Non-pigmented ciliary epithelial cell (primary cell): ENCODE measurements at regions not wholly inside any gene's neighbourhood (a gene's known extent, or its start where the extent isn't known, plus 50 kb on each side); places are given as distances from the start of the nearest gene placed in this dataset.

Experiments used
- DNase-seq: peaks from one replicate; pipeline ENCODE4 v3.0.0-alpha.2; 2010; ENCODE audit warnings: low read depth

DNA sequence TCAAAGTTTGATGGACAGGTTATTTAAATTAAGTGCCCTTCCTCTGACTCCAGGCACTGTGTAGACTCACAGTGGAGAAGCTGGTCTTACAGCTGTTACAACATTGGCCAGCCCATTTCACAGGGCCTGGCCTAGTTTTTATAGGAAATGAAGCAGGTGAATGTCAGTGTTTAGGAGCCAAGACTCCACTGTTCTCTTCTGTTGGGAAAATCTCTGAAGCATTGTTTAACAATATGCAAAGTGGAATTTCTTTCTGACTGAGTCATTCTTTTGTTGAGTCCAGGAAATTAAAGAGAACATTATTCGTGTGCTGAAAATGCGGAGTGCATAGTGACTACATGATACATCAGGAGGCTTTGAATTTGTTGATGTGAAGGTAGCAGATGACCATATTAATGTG, 64.7 kb downstream of the ARRDC4 start:
- peak; percentile 38 for DNase-seq

DNA sequence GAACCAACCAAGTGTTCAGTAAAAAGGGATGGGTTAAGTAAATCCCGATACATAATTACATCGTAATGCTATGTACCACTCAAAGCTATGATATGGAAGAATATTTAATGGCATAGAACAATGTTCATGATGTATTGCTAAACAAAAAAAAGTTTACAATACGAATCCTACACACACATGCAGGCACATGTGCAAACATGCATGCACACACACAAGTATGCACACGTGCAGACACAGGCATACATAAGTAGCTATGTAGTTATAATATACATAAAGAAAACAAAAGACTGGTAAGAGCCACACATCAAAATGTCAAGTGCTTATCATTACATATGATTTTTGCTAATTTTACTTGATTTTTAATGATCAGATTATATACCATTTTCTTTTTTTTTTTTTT, 74.2 kb downstream of the ARRDC4 start:
- DNase-seq = no peak

GRCh38 chr15:98035134-98035533, 74.6 kb downstream of the ARRDC4 start:
- no peak for DNase-seq

DNA sequence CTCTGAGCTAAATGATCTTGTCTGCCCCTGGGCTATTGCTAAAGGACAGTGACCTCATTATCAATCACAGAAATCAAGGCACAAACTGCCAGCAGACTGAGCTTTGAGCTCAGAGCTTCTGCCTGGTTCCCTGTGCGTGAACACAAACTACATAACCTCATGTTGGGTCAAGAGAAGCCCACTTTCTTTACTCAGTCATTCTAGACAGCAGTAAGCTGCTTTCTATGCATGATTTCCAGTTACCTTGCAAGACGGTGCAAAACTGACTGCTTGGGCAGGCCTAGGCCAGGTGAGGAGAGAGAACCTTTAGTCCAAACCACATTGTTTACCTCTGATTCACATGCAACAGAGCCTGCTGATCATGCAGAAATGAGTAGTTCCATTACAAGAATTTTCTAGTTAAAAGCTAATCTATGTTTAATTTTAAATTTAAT, 75.1 kb downstream of the ARRDC4 start:
- DNase-seq = no peak

DNA sequence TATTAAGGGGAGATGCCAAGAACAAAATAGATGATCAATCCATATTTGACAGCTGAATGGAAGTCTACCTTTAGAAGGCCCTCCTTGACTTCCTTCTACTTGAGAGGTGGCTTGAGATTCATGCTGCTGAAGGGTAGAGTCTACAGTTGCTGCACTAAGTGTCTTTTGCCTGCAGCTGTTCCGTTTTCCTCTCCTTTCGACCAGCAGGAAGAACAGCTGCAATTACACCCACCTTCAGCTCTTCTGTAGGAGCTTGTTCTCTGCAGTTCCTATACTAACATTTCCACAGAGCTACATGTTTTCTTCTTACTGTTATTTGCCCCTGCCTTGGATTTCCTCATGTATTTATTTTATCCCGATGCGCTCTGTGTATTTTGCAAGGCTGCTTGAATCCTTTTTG, 79.1 kb downstream of the ARRDC4 start:
- DNase-seq = no peak

- DNase-seq = no peak
Measured at GRCh38 chr15:98040146-98040545, 79.6 kb downstream of the ARRDC4 start.

DNA sequence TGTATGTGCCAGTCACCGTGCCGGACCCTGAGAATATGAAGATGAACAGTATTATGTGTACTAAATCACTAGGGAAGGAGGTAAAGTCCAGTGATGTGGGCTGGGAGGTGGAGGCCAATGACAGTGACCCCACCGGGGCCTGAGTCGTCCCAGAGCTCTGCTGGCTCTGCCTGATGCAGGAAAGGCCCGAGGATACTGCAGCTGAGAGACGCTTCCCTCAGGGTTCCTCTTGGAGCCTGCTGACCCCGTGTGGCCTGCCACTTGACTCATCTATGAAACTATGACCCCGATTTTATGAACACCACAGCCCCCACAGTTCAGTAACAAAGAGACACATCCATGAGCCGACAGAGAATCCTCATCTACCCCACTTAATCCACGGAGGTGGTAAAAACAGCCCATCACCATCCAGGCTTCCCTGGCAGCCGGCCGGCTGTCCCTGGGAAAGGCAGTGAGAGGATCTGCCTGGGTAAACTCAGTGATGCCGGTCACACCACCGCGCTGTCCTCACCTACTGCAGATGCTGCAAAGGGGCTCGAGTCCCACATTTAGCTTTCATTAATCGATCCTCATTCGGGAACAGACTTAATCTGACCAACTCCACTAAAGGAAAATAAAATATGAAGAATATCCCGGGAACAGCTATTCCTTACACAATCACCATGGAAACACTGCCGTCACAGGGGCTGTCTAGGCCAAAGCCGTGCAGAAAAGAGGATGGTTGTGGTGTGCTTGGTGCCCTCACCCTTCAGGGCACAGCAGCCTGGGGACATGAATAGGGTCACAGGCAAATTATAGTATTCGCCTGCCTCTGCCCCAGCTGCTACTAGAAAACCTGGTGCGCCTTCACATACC, 82.9 kb downstream of the ARRDC4 start:
- DNase-seq = no peak

GRCh38 chr15:98051734-98052133, 91.2 kb downstream of the ARRDC4 start:
- no peak for DNase-seq

DNA sequence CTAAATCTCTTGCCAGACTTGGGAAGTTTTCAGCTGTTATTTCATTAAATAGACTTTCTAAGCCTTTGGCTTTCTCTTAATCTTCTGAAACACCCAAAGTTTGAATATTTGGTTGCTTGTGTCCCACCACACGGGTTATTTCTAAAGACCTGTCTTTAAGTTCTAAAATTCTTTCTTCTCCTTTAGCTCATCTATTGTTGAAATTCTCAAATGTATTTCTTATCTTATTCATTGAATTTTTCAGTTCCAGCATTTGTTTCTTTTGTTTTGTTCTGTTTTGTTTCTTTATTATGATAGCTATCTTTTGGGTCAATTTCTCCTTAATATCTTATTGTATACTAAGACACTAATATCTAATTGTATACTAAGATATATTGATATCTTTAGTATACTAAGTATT, 97.0 kb downstream of the ARRDC4 start:
- DNase-seq = no peak

DNA sequence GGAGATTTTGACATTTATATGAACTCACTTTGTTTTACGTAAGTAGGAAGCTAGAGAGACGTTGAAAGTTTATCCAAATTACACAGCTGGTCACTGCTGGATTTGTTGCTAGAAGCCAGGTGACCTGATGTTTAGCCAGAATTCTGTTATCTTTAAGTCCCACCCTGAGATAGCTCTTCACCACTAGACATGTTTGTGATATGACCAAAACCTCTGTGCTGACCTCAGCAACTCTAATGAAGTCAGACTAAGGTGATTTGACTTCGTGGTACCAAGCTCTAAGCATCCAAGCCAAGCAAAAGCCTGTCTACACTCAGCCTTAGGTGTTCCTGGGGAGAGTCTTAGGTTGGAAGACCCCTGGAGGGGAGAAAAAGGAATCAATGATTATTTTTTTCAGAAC, 102.4 kb downstream of the ARRDC4 start:
- no peak for DNase-seq

GRCh38 chr15:98063315-98063714, 102.8 kb downstream of the ARRDC4 start:
- DNase-seq = no peak

- no peak for DNase-seq
Measured at GRCh38 chr15:98063871-98064270, 103.4 kb downstream of the ARRDC4 start.

DNA sequence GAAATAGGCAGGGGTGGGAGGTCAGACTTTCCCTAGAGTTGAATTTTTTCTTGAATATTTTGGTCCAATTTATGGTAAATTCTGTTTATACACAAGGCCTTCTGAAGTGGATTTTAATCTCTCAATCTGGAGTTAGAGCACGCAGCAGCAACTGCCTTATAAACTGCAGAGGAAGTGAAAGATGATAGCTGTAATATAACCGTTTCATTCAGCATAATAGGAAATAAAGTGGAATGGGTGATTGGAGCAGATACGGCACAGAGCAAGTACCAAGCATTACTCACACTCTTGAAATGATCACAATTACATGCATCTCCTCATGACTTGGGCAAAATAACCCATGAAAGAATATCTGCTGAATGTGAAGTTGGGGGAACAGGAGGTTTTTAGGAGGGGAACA, 106.8 kb downstream of the ARRDC4 start:
- no peak for DNase-seq

DNA sequence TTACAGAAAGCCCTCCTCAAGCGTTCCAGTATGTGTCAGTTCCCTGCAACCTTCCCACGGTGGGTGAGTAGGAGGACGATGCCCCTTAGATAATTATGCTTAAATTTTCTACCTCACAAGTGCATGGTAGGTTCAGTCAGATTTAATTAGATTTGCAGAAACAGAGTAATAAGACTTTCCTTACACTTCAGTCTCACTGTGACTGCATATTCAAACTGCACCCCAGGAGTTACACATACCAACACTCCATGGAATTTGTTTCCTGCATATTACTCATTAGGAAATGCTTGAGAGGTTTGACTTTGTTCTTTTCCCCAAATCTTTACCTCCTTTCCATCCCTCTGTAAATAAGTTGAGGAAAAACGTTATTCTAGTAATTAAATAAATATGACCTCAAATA, 108.8 kb downstream of the ARRDC4 start:
- DNase-seq = no peak

GRCh38 chr15:98070137-98070536, 109.6 kb downstream of the ARRDC4 start:
- DNase-seq = no peak

DNA sequence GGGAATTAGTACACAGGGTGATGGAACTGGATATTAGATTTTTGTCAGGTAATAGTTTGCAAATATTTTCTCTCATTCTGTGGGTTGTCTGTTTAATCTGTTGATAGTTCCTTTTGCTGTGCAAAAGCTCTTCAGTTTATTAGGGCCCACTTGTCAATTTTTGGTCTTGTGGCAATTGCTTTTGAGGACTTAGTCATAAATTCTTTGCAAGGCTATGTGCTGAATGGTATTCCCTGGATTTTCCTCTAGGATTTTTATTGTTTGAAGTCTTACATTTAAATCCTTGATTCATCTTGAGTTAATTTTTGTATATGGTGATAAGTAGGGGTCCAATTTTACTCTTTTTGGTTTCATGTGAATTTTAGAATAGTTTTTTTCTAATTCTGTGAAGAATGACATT, 111.3 kb downstream of the ARRDC4 start:
- no peak for DNase-seq

DNA sequence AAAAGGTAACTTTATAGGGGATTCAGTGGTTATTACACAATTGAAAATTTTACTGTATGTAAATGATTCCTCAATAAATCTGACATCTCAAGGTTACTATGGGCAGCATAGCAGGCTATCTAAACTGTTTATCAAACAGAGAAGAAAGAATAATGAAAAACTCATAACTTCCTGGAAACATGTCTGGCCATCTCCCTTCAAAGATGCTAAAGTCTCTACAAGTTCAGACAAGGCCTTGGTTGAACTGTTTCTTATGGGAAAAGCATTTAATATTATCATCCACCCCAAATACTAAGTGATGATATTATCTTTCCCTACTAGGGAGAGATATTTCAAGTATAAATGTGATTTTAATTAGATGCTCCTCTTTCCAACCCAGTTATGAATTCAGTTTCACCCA, 114.9 kb downstream of the ARRDC4 start:
- no peak for DNase-seq

- DNase-seq = no peak
Measured at GRCh38 chr15:98076021-98076816, 115.7 kb downstream of the ARRDC4 start.

DNA sequence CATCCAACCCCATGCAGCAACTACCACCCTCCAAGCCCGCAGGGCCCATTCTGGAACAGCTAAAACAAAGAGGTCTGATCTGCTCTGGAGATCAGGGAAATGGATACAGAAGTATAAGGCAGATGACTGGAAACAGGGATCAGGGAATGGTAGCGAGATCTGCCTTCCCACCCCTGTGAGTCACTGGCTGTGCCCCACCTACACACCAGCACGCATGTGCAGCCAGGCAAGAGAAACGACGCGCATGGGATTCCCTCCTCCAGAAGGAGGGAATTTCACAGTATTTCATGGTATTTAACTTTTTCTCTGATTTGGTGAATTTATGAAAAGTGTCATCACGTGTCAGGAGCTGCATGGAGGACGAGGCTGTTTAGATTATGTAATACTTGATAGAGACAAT, 116.7 kb downstream of the ARRDC4 start:
- DNase-seq = no peak

DNA sequence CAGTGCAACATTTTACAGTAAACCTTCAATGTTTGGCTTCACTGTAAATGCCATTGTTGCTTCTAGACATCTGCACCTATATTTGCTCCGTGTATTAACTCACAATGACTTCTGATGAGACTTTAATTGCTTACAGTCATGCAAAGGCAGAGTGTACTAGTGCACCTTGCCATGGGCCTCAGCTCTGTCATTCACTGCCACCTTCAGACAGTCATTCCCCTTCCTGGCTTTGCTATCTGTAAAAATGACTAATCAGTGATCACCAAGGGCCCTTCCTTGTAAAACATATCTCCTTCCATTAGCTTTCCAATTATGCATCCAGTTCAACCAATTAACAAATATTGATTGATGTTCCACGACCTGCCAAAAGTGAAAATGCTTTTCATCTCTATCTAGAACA, 120.3 kb downstream of the ARRDC4 start:
- DNase-seq = no peak

DNA sequence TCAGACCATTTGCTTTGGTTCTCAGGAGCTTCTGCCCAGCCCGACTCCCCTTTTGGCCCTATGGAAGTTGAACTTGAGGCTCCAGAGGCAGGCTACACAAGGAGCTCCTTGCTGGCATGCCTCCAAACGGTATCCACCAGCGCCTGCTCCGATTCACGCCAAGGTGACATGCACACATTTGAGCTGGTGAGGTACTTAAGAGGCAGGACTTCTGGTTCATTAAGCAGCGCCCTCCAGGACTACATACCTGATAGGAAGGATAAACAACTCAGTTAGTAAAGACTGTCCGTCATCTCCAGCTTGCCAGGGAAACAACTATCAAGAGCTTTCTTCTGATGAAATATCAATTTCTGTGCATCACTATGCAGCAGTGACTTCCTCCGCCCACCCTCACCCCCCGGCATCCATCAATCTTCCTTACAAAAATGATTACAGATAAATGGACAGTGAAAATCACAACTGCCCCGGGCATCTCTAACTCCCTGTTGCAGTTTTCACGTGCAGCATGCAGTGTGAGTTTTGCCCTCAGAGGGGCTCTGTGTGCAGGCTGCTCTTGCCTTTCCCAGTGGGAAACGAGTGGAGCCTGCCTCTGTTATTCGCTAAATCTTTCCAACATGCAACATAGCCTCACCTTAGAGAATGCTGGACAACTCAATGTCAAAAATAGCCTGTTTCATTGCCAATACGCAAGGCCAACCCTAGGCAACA, 122.9 kb downstream of the ARRDC4 start:
- DNase-seq = no peak

DNA sequence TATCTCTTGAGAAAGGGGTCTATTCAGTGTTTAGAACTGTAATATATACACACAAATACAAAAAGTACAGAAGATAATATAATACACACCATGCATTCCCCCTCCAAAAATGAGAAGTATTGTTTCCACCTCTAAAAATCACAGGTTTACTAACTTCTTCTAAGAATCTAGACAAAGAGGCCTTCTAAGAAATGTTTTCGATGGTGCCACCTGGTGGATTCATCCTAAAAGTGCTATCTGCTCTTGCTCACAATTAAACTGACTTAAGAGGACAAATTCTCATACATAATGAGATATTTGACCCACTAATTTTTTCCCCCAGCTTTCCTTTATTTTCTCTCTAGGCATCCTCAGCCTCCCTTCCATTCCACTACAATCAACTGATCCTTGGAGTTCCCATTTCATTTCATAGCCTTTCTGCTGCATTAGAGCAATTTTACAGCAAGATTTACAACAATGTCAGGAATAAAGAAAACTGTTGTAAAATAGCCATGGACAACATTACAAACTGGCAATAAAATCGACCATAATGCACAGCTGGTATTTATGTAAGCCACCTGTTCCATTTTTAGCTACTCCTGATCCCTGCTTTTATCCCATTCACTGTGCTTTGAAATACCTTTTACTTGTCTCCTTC, 124.6 kb downstream of the ARRDC4 start:
- DNase-seq = peak; percentile 34
